B cell (primary cell): ENCODE measurements at regions not wholly inside any gene's neighbourhood (a gene's known extent, or its start where the extent isn't known, plus 50 kb on each side); places are given as distances from the start of the nearest gene placed in this dataset.

Source experiments
- ATAC-seq: fragments of 200-7000 bp; cut with Tn5 transposase; one replicate; pipeline ENCODE4 v1.10.0; 2021; ENCODE audit warnings: low read depth, mild to moderate bottlenecking, moderate number of reproducible peaks, moderate library complexity
- CTCF ChIA-PET: fragments of 350-600 bp; sonication (Branson Sonifier 250); formaldehyde crosslinking; loops from one replicate; lab custom pipeline; 2021; ENCODE audit warnings: antibody characterized with exemption, inconsistent platforms; lab: Charles Lee
- POLR2A ChIA-PET: fragments of 350-600 bp; sonication (Branson Sonifier 250); formaldehyde crosslinking; loops from one replicate; lab custom pipeline; 2021; ENCODE audit warnings: antibody characterized with exemption; lab: Charles Lee
- DNase-seq: peaks from one replicate; pipeline ENCODE4 v3.0.0; 2013
- H2AFZ ChIP-seq: 2 replicates; pipeline ENCODE4 v1.6.1; 2012; ENCODE audit warnings: mild to moderate bottlenecking, low read depth, low read length; ENCODE audit not compliant: insufficient read depth, poor library complexity, severe bottlenecking
- H3K27ac ChIP-seq, 2 donors: 1 replicate in 1 of 2; 2 replicates in 1 of 2; pipeline ENCODE4 v1.5.1; 2012 to 2013; ENCODE audit warnings: low read length in 2 of 2, mild to moderate bottlenecking in 2 of 2, moderate library complexity in 1 of 2
- H3K27me3 ChIP-seq, 4 experiments: fragments of 200-600 bp in 1 of 4; sonication (generic) in 1 of 4; replicated peaks in 1 of 4; 1 replicate in 2 of 4; 2 replicates in 2 of 4; pipeline versions ENCODE4 v1.6.1 to v1.7.0; 2013 to 2016; ENCODE audit warnings: low read length in 3 of 4, mild to moderate bottlenecking in 2 of 4, mixed read lengths in 1 of 4, moderate library complexity in 1 of 4; ENCODE audit not compliant: insufficient read depth in 4 of 4, control insufficient read depth in 3 of 4; ENCODE audit errors: control extremely low read depth in 1 of 4
- H3K36me3 ChIP-seq, 2 experiments: replicated peaks in 1 of 2; 1 replicate in 1 of 2; 2 replicates in 1 of 2; pipeline versions ENCODE4 v1.6.1 to v1.7.1; 2013; ENCODE audit warnings: low read length in 1 of 2; ENCODE audit not compliant: insufficient read depth in 2 of 2, control insufficient read depth in 1 of 2; ENCODE audit errors: control extremely low read depth in 1 of 2, extremely low read depth in 1 of 2
- H3K4me1 ChIP-seq, 2 donors: fragments of 200-600 bp in 1 of 2; sonication (generic) in 1 of 2; 1 replicate in 1 of 2; 2 replicates in 1 of 2; pipeline versions ENCODE4 v1.5.1 to v1.6.1; 2013 to 2017; ENCODE audit warnings: low read length in 2 of 2; ENCODE audit not compliant: control insufficient read depth in 2 of 2, insufficient read depth in 2 of 2
- H3K4me2 ChIP-seq: replicated peaks from 2 replicates; pipeline ENCODE3; 2012; ENCODE audit warnings: mild to moderate bottlenecking, low read depth, low read length; ENCODE audit not compliant: poor library complexity, severe bottlenecking
- H3K4me3 ChIP-seq, 5 experiments: fragments of 200-600 bp in 1 of 5; sonication (generic) in 1 of 5; 1 replicate in 3 of 5; 2 replicates in 2 of 5; pipeline versions ENCODE4 v1.5.1 to v1.7.0; 2011 to 2016; ENCODE audit warnings: low read length in 4 of 5, mild to moderate bottlenecking in 4 of 5, low read depth in 2 of 5, control low read depth in 1 of 5, moderate library complexity in 1 of 5; ENCODE audit not compliant: insufficient read depth in 1 of 5; ENCODE audit errors: control extremely low read depth in 1 of 5, extremely low read depth in 1 of 5
- H3K79me2 ChIP-seq: fragments of 200-600 bp; sonication (generic); one replicate; pipeline ENCODE4 v1.6.0; 2016; ENCODE audit warnings: low read length; ENCODE audit not compliant: control insufficient read depth, insufficient read depth
- H3K9ac ChIP-seq: fragments of 200-600 bp; sonication (generic); 2 replicates; pipeline ENCODE4 v1.6.1; 2017; ENCODE audit warnings: mild to moderate bottlenecking, low read length, moderate library complexity
- H3K9me3 ChIP-seq, 3 donors: one replicate each; pipeline versions ENCODE4 v1.6.1 to v1.7.1; 2013; ENCODE audit warnings: low read length in 2 of 3; ENCODE audit not compliant: control insufficient read depth in 2 of 3, insufficient read depth in 1 of 3; ENCODE audit errors: control extremely low read depth in 1 of 3
- H4K20me1 ChIP-seq: 2 replicates; pipeline ENCODE4 v1.6.0; 2012; ENCODE audit warnings: mild to moderate bottlenecking, low read length; ENCODE audit not compliant: insufficient read depth, control insufficient read depth, poor library complexity, severe bottlenecking
- H3K27ac Mint-ChIP-seq: one replicate; pipeline ENCODE4 v1.8.0; 2021; ENCODE audit warnings: mixed read lengths
- H3K27me3 Mint-ChIP-seq: one replicate; pipeline ENCODE4 v1.8.0; 2021; ENCODE audit warnings: mixed read lengths
- H3K4me1 Mint-ChIP-seq: one replicate; pipeline ENCODE4 v1.8.0; 2021; ENCODE audit warnings: mixed read lengths
- H3K4me3 Mint-ChIP-seq: one replicate; pipeline ENCODE4 v1.8.0; 2021; ENCODE audit warnings: mixed read lengths
- H3K9me3 Mint-ChIP-seq: one replicate; pipeline ENCODE4 v1.8.0; 2022; ENCODE audit warnings: mixed read lengths; ENCODE audit not compliant: insufficient read depth
- EZH2 ChIP-seq: IDR thresholded peaks from 2 replicates; pipeline ENCODE4 v1.6.1; 2012; ENCODE audit warnings: borderline replicate concordance, low read depth, mild to moderate bottlenecking, moderate library complexity, low read length; ENCODE audit not compliant: insufficient read depth, poor library complexity, severe bottlenecking
- WGBS: methylation state at CpG from one replicate; pipeline ENCODE4 v1.1.5; 2013; ENCODE audit warnings: missing lambda C conversion rate; ENCODE audit not compliant: insufficient coverage; 5-methylcytosine and 5-hydroxymethylcytosine counted together
- intact Hi-C: fragments of 100-400 bp; cut with micrococcal nuclease; formaldehyde crosslinking; loops from one replicate; pipeline ENCODE4 v1.10.0; 2022
- TF ChIP-seq, protein P1 (sequence below): fragments of 200-600 bp; IDR thresholded peaks from one replicate; pipeline ENCODE4 v1.8.0; 2022; ENCODE audit warnings: antibody characterized with exemption, mild to moderate bottlenecking

DNA sequence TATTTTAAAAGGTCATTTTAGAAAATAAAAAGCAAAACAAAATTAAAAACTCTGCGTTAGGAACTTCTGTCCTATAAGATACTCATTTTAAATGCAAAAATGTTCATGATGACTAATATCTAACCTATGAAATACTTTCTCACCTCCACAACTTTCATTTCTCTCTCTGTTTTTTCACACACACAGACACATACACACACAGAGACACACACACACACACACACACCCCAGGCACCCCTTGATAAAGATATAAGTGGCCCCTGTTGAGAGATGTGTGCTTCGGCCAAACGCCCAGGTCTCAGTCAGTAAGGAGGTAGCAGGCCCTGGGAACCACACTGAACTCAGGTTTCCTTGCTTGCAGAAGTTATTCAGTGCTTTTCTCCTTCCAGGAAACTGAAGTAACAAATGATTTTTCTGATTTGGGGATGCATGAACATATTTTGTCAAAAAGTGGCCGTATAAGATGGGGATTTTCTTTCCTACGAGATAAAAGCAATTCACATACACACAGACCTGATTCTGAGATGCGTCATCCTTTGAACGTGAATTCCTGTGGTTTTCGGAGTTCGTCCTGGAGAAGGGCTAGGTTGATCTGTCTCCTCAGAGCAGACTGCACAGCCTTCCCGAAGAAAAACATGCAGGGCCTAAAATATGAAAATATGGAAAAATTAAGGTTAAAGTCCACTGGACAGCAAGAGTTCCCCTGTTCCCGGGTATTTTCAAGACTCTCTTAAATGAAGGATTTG, 306.8 kb upstream of the FOXQ1 start:
- no peaks in the 10 kb centered on the region for H3K4me1 ChIP-seq
- no peak overlapping the region for H3K27ac ChIP-seq
- no peaks in the 10 kb centered on the region for H4K20me1 ChIP-seq
- H3K4me3 Mint-ChIP-seq: no peak overlapping the region
- H3K27me3 ChIP-seq: peaks cover 0 to 4% (median 0%) of the 10 kb centered on the region in 4 experiments
- no peak for ATAC-seq
- peaks cover 17% of the 10 kb centered on the region for H3K27me3 Mint-ChIP-seq
- H3K4me2 ChIP-seq: no peak overlapping the region
- no peak overlapping the region for H3K27ac Mint-ChIP-seq
- peaks cover 2% of the 10 kb centered on the region for H3K9me3 Mint-ChIP-seq
- H3K4me1 Mint-ChIP-seq: no peaks in the 10 kb centered on the region
- intact Hi-C loops: no loop called here
- H3K36me3 ChIP-seq: no peaks in the 10 kb centered on the region
- no peak overlapping the region for H3K9ac ChIP-seq
- WGBS: 100% methylated on average over 7 of the region's 11 CpGs
- H3K79me2 ChIP-seq: no peaks in the 10 kb centered on the region
- H3K9me3 ChIP-seq: peaks cover 0 to 4% (median 0%) of the 10 kb centered on the region in 3 donors
- TF ChIP-seq EZH2: no peak
- TF ChIP-seq, protein P1, sequence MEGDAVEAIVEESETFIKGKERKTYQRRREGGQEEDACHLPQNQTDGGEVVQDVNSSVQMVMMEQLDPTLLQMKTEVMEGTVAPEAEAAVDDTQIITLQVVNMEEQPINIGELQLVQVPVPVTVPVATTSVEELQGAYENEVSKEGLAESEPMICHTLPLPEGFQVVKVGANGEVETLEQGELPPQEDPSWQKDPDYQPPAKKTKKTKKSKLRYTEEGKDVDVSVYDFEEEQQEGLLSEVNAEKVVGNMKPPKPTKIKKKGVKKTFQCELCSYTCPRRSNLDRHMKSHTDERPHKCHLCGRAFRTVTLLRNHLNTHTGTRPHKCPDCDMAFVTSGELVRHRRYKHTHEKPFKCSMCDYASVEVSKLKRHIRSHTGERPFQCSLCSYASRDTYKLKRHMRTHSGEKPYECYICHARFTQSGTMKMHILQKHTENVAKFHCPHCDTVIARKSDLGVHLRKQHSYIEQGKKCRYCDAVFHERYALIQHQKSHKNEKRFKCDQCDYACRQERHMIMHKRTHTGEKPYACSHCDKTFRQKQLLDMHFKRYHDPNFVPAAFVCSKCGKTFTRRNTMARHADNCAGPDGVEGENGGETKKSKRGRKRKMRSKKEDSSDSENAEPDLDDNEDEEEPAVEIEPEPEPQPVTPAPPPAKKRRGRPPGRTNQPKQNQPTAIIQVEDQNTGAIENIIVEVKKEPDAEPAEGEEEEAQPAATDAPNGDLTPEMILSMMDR: no peak
- no peak overlapping the region for H3K4me3 ChIP-seq
- ChIA-PET POLR2A (no interaction called here), CTCF (no interaction called here)
- H2AFZ ChIP-seq: no peak overlapping the region
- no peak for DNase-seq

DNA sequence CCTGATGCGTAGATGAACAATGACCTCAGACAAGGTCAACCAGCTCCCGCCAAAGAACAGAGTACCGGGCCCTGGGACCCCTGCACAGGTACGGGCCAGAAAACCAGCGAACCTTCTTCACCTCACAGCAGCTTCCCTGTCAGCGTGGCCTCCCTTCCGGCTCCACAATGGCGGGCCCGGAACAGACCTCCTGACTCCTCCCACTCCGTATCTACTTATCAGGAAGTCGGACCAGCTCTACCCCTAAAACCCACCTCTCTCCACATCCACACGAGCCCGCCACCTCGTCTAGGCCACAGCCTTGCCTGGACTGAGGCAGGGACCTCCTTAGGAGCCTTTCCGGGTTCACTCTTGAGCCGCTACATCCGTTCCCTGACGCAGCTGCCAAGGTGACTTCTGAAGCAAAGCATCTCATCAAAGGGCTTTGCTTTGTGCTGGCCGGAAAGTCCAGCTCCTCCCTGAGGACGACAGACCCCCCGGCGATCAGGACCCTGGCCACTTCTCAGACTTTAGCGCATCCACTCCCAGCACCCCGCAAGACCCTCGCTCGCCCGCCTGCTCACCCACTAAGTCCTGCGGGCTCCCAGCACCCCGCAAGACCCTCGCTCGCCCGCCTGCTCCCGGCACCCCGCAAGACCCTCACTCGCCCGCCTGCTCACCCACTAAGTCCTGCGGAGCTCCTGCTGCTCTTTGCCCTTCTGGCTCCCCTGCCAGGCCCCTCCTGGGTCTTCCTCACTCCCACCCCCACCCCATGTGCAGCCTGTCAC, 308.3 kb upstream of the FOXQ1 start:
- Histone ChIP-seq H3K9me3 (peaks cover 0 to 4% (median 0%) of the 10 kb centered on the region in 3 donors), H3K4me1 (no peaks in the 10 kb centered on the region), H3K4me3 (no peak overlapping the region), H4K20me1 (no peaks in the 10 kb centered on the region), H3K4me2 (no peak overlapping the region), H2AFZ (no peak overlapping the region), H3K9ac (no peak overlapping the region), H3K79me2 (no peaks in the 10 kb centered on the region), H3K36me3 (no peaks in the 10 kb centered on the region), H3K27me3 (peaks cover 0 to 2% (median 0%) of the 10 kb centered on the region in 4 experiments), H3K27ac (no peak overlapping the region)
- peaks cover 2% of the 10 kb centered on the region for H3K9me3 Mint-ChIP-seq
- intact Hi-C loops: no loop called here
- peaks cover 15% of the 10 kb centered on the region for H3K27me3 Mint-ChIP-seq
- POLR2A ChIA-PET: no interaction called here
- WGBS: 96% methylated on average over 37 of the region's 37 CpGs
- CTCF ChIA-PET: no interaction called here
- H3K27ac Mint-ChIP-seq: no peak overlapping the region
- ATAC-seq (no peak), DNase-seq (no peak)
- H3K4me3 Mint-ChIP-seq: no peak overlapping the region
- no peak for TF ChIP-seq EZH2
- TF ChIP-seq, protein P1: no peak
- no peaks in the 10 kb centered on the region for H3K4me1 Mint-ChIP-seq
